SK-N-SH (cell line): ENCODE measurements at regions not wholly inside any gene's neighbourhood (a gene's known extent, or its start where the extent isn't known, plus 50 kb on each side); places are given as distances from the start of the nearest gene placed in this dataset.

Source experiments
- CHD2 ChIP-seq: fragments of 150-350 bp; IDR thresholded peaks from 2 replicates; pipeline ENCODE4 v1.6.1; 2018; ENCODE audit warnings: low read length; ENCODE audit not compliant: partially characterized antibody
- CTCF ChIP-seq: fragments of 200-600 bp; sonication (generic); IDR thresholded peaks from 2 replicates; pipeline ENCODE4 v1.6.1; 2017; ENCODE audit warnings: antibody characterized with exemption, mild to moderate bottlenecking, moderate library complexity
- EP300 ChIP-seq, 2 experiments: IDR thresholded peaks; 2 replicates each; pipeline versions ENCODE4 v1.4.0 to v1.6.1; 2012; ENCODE audit warnings: borderline replicate concordance in 1 of 2, low read depth in 1 of 2, low read length in 1 of 2
- PBX3 ChIP-seq: IDR thresholded peaks from 2 replicates; pipeline ENCODE4; 2012
- USF2 ChIP-seq: fragments of 150-350 bp; IDR thresholded peaks from 2 replicates; pipeline ENCODE4 v1.6.1; 2017; ENCODE audit warnings: antibody characterized with exemption, low read length, low read depth, borderline replicate concordance
- TF ChIP-seq, protein P1 (sequence below): IDR thresholded peaks from 2 replicates; pipeline ENCODE4 v1.4.0; 2012; ENCODE audit warnings: low read depth, borderline replicate concordance
- TF ChIP-seq, protein P2 (sequence below): IDR thresholded peaks from 2 replicates; pipeline ENCODE4 v1.4.0; 2012; ENCODE audit warnings: low read depth
- TF ChIP-seq, protein P3 (sequence below): IDR thresholded peaks from 2 replicates; pipeline ENCODE4 v1.6.1; 2012; ENCODE audit warnings: mild to moderate bottlenecking, low read depth, low read length, moderate library complexity

- TF ChIP-seq CTCF (no peak), USF2 (no peak), CHD2 (no peak), EP300 (IDR thresholded peaks at IDR 0.05; ENCODE audit: borderline replicate concordance in 1 of 2, low read depth in 1 of 2, low read length in 1 of 2) (no peak), PBX3 (no peak)
- TF ChIP-seq, protein P1, sequence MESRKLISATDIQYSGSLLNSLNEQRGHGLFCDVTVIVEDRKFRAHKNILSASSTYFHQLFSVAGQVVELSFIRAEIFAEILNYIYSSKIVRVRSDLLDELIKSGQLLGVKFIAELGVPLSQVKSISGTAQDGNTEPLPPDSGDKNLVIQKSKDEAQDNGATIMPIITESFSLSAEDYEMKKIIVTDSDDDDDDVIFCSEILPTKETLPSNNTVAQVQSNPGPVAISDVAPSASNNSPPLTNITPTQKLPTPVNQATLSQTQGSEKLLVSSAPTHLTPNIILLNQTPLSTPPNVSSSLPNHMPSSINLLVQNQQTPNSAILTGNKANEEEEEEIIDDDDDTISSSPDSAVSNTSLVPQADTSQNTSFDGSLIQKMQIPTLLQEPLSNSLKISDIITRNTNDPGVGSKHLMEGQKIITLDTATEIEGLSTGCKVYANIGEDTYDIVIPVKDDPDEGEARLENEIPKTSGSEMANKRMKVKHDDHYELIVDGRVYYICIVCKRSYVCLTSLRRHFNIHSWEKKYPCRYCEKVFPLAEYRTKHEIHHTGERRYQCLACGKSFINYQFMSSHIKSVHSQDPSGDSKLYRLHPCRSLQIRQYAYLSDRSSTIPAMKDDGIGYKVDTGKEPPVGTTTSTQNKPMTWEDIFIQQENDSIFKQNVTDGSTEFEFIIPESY = no peak
- TF ChIP-seq, protein P2, sequence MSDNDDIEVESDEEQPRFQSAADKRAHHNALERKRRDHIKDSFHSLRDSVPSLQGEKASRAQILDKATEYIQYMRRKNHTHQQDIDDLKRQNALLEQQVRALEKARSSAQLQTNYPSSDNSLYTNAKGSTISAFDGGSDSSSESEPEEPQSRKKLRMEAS = no peak
- TF ChIP-seq, protein P3, sequence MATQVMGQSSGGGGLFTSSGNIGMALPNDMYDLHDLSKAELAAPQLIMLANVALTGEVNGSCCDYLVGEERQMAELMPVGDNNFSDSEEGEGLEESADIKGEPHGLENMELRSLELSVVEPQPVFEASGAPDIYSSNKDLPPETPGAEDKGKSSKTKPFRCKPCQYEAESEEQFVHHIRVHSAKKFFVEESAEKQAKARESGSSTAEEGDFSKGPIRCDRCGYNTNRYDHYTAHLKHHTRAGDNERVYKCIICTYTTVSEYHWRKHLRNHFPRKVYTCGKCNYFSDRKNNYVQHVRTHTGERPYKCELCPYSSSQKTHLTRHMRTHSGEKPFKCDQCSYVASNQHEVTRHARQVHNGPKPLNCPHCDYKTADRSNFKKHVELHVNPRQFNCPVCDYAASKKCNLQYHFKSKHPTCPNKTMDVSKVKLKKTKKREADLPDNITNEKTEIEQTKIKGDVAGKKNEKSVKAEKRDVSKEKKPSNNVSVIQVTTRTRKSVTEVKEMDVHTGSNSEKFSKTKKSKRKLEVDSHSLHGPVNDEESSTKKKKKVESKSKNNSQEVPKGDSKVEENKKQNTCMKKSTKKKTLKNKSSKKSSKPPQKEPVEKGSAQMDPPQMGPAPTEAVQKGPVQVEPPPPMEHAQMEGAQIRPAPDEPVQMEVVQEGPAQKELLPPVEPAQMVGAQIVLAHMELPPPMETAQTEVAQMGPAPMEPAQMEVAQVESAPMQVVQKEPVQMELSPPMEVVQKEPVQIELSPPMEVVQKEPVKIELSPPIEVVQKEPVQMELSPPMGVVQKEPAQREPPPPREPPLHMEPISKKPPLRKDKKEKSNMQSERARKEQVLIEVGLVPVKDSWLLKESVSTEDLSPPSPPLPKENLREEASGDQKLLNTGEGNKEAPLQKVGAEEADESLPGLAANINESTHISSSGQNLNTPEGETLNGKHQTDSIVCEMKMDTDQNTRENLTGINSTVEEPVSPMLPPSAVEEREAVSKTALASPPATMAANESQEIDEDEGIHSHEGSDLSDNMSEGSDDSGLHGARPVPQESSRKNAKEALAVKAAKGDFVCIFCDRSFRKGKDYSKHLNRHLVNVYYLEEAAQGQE = no peak
These were observed 60.6 kb downstream of the GSPT2 start for GRCh38 chrX:51803833-51804232.
